GM10266 (cell line): ENCODE measurements at regions not wholly inside any gene's neighbourhood (a gene's known extent, or its start where the extent isn't known, plus 50 kb on each side); places are given as distances from the start of the nearest gene placed in this dataset.

Source experiments
- DNase-seq: peaks from one replicate; pipeline ENCODE4 v3.0.0; 2012; ENCODE audit errors: extremely low spot score
- TF ChIP-seq, protein P1 (sequence below): IDR thresholded peaks from 2 replicates; pipeline ENCODE4 v1.5.1; 2012; ENCODE audit warnings: mild to moderate bottlenecking, low read depth; ENCODE audit not compliant: control insufficient read depth, insufficient read depth; ENCODE audit errors: missing control alignments

GRCh38 chr7:1378610-1379601 is 80.4 kb downstream of the MICALL2 start:
- TF ChIP-seq, protein P1, sequence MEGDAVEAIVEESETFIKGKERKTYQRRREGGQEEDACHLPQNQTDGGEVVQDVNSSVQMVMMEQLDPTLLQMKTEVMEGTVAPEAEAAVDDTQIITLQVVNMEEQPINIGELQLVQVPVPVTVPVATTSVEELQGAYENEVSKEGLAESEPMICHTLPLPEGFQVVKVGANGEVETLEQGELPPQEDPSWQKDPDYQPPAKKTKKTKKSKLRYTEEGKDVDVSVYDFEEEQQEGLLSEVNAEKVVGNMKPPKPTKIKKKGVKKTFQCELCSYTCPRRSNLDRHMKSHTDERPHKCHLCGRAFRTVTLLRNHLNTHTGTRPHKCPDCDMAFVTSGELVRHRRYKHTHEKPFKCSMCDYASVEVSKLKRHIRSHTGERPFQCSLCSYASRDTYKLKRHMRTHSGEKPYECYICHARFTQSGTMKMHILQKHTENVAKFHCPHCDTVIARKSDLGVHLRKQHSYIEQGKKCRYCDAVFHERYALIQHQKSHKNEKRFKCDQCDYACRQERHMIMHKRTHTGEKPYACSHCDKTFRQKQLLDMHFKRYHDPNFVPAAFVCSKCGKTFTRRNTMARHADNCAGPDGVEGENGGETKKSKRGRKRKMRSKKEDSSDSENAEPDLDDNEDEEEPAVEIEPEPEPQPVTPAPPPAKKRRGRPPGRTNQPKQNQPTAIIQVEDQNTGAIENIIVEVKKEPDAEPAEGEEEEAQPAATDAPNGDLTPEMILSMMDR, result no peak
- no peak for DNase-seq

- no peak for DNase-seq
- TF ChIP-seq, protein P1, result no peak
Measured at GRCh38 chr7:1380231-1380815, 78.9 kb downstream of the MICALL2 start.

- no peak for DNase-seq
- TF ChIP-seq, protein P1, result no peak
Measured at GRCh38 chr7:1380821-1381580, 78.3 kb downstream of the MICALL2 start.

GRCh38 chr7:1382553-1383397 is 76.5 kb downstream of the MICALL2 start:
- DNase-seq, result no peak
- TF ChIP-seq, protein P1, result no peak

DNA sequence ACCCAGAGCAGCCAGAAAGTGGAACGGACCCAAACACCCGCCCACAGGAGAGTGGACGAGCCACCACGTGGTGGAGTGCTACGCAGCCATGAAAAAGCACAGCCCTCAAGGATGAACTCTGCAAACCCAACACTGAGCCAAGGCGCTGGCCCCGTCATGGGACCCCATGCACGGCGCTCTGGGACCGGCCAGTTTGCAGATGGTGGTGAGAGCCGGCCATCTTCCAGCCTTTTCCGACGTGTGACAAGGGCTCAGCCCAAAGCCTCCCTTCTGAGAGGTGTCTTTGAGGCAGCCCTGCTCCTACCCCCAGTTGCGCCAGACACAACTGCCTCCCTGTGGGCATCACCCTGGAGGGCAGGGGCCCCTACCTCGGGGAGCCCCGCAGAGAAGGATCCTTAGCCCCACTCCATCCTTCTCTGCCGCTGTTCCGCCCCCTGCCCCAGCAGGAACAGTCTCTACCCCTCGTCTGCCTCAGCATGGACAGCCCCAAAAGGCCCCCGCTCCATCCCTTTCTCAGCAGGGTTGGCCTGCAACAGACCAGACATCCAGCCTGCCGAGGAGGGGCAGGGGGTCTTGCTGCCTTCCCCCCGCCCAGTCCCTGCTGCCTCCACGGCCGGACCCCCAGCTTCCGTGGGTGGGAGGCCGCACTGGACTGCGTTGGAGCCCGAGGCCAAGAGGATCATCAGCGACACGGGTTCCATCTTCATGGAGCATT is 75.7 kb downstream of the MICALL2 start:
- TF ChIP-seq, protein P1, result no peak
- DNase-seq, result no peak

- TF ChIP-seq, protein P1, result no peak
- no peak for DNase-seq
Measured at GRCh38 chr7:1384113-1384415, 75.2 kb downstream of the MICALL2 start.
